H9 (cell line): ENCODE measurements at regions not wholly inside any gene's neighbourhood (a gene's known extent, or its start where the extent isn't known, plus 50 kb on each side); places are given as distances from the start of the nearest gene placed in this dataset.
"Not testable (repeated sequence)": the region's sequence is repeated elsewhere in the genome, so short reads cannot be mapped to it uniquely, and the experiment has no call there.

ENCODE experiments used
- DNase-seq: peaks from one replicate; pipeline ENCODE4 v3.0.0-alpha.2; 2017
- H2AFZ ChIP-seq: one replicate; pipeline ENCODE4 v1.6.1; 2013; ENCODE audit warnings: mild to moderate bottlenecking, low read length, control low read depth, moderate library complexity
- H2AK5ac ChIP-seq: 2 replicates; pipeline ENCODE4 v1.6.1; 2013; ENCODE audit warnings: low read length, control low read depth, mixed read lengths; ENCODE audit not compliant: insufficient read length
- H2BK120ac ChIP-seq: one replicate; pipeline ENCODE4 v1.6.1; 2013; ENCODE audit warnings: low read depth, mild to moderate bottlenecking, low read length, control low read depth, inconsistent platforms; ENCODE audit not compliant: poor library complexity, severe bottlenecking
- H2BK12ac ChIP-seq: 2 replicates; pipeline ENCODE4 v1.6.1; 2013; ENCODE audit warnings: low read length, control low read depth, mixed read lengths, low read depth; ENCODE audit not compliant: insufficient read length
- H2BK15ac ChIP-seq: 2 replicates; pipeline ENCODE4 v1.6.1; 2013; ENCODE audit warnings: low read depth, low read length, control low read depth
- H2BK20ac ChIP-seq: one replicate; pipeline ENCODE4 v1.6.1; 2013; ENCODE audit warnings: low read depth, mild to moderate bottlenecking, low read length, control low read depth, inconsistent platforms; ENCODE audit not compliant: poor library complexity, severe bottlenecking
- H2BK5ac ChIP-seq: 2 replicates; pipeline ENCODE4 v1.6.1; 2013; ENCODE audit warnings: low read length, control low read depth, mixed read lengths; ENCODE audit not compliant: insufficient read length
- H3K14ac ChIP-seq: 2 replicates; pipeline ENCODE4 v1.6.1; 2013; ENCODE audit warnings: low read length, control low read depth; ENCODE audit not compliant: insufficient read depth
- H3K18ac ChIP-seq: 2 replicates; pipeline ENCODE4 v1.6.1; 2013; ENCODE audit warnings: low read depth, mild to moderate bottlenecking, mixed read lengths, low read length, control low read depth; ENCODE audit not compliant: insufficient read length
- H3K23ac ChIP-seq: 2 replicates; pipeline ENCODE4 v1.6.1; 2013; ENCODE audit warnings: low read length, control low read depth, mixed read lengths, low read depth; ENCODE audit not compliant: insufficient read length
- H3K23me2 ChIP-seq: 2 replicates; pipeline ENCODE4 v1.6.1; 2013; ENCODE audit warnings: low read depth, mild to moderate bottlenecking, mixed read lengths, low read length, control low read depth; ENCODE audit not compliant: insufficient read length, poor library complexity, severe bottlenecking
- H3K27ac ChIP-seq: 2 replicates; pipeline ENCODE4 v1.5.1; 2013; ENCODE audit warnings: low read length, control low read depth, mixed read lengths, low read depth; ENCODE audit not compliant: insufficient read length
- H3K27me3 ChIP-seq: 2 replicates; pipeline ENCODE4 v1.6.1; 2013; ENCODE audit warnings: low read length, control low read depth, inconsistent platforms; ENCODE audit not compliant: insufficient read depth
- H3K4ac ChIP-seq: 2 replicates; pipeline ENCODE4 v1.6.1; 2013; ENCODE audit warnings: low read depth, mild to moderate bottlenecking, control low read depth, inconsistent platforms, low read length, moderate library complexity
- H3K4me1 ChIP-seq: 2 replicates; pipeline ENCODE4 v1.6.1; 2013; ENCODE audit warnings: low read length, control low read depth, inconsistent platforms; ENCODE audit not compliant: insufficient read depth
- H3K4me2 ChIP-seq: 2 replicates; pipeline ENCODE4 v1.6.1; 2013; ENCODE audit warnings: low read length, control low read depth, mixed read lengths; ENCODE audit not compliant: insufficient read length, insufficient read depth
- H3K56ac ChIP-seq: 2 replicates; pipeline ENCODE4 v1.6.1; 2013; ENCODE audit warnings: low read depth, mild to moderate bottlenecking, mixed read lengths, low read length, control low read depth; ENCODE audit not compliant: insufficient read length
- H3K79me1 ChIP-seq: 2 replicates; pipeline ENCODE4 v1.6.1; 2013; ENCODE audit warnings: low read depth, mild to moderate bottlenecking, moderate library complexity, low read length, control low read depth, inconsistent platforms; ENCODE audit not compliant: insufficient read depth, poor library complexity, severe bottlenecking
- H3K79me2 ChIP-seq: 2 replicates; pipeline ENCODE4 v1.6.1; 2013; ENCODE audit warnings: low read length, control low read depth, inconsistent platforms; ENCODE audit not compliant: insufficient read depth
- H3K9ac ChIP-seq: 2 replicates; pipeline ENCODE4 v1.6.1; 2013; ENCODE audit warnings: low read length, control low read depth, mixed read lengths; ENCODE audit not compliant: insufficient read length; ENCODE audit errors: extremely low read depth
- H3K9me3 ChIP-seq: one replicate; pipeline ENCODE4 v1.6.1; 2013; ENCODE audit warnings: low read depth, low read length, inconsistent platforms; ENCODE audit not compliant: control insufficient read depth
- H3T11ph ChIP-seq: one replicate; pipeline ENCODE4 v1.6.1; 2013; ENCODE audit warnings: mild to moderate bottlenecking, low read length, control low read depth, inconsistent platforms
- H4K20me1 ChIP-seq: one replicate; pipeline ENCODE4 v1.6.1; 2013; ENCODE audit not compliant: control insufficient read depth, insufficient read length, insufficient read depth
- H4K5ac ChIP-seq: 2 replicates; pipeline ENCODE4 v1.6.1; 2013; ENCODE audit warnings: low read depth, mild to moderate bottlenecking, mixed read lengths, low read length, control low read depth; ENCODE audit not compliant: insufficient read length
- H4K8ac ChIP-seq: replicated peaks from 2 replicates; pipeline ENCODE4 v1.6.1; 2013; ENCODE audit warnings: low read length, control low read depth, mixed read lengths, low read depth; ENCODE audit not compliant: insufficient read length
- H4K91ac ChIP-seq: 2 replicates; pipeline ENCODE4 v1.6.1; 2013; ENCODE audit warnings: low read depth, mild to moderate bottlenecking, moderate library complexity, mixed read lengths, low read length, control low read depth; ENCODE audit not compliant: insufficient read length
- H3K27ac Mint-ChIP-seq, 3 experiments: 2 replicates in 2 of 3; 3 replicates in 1 of 3; pipeline ENCODE4 v1.8.0; 2020 to 2021; ENCODE audit warnings: mixed read lengths in 3 of 3, mild to moderate bottlenecking in 1 of 3, moderate library complexity in 1 of 3
- H3K27me3 Mint-ChIP-seq: 2 replicates; pipeline ENCODE4 v1.8.0; 2021; ENCODE audit warnings: low read depth, mild to moderate bottlenecking, moderate library complexity, mixed read lengths
- H3K36me3 Mint-ChIP-seq, 3 experiments: 2 replicates in 2 of 3; 3 replicates in 1 of 3; pipeline ENCODE4 v1.8.0; 2020 to 2021; ENCODE audit warnings: low read depth in 3 of 3, mixed read lengths in 3 of 3; ENCODE audit not compliant: insufficient read depth in 1 of 3
- H3K4me1 Mint-ChIP-seq, 2 experiments: 2 replicates each; pipeline ENCODE4 v1.8.0; 2020; ENCODE audit warnings: mixed read lengths in 2 of 2
- H3K4me3 Mint-ChIP-seq, 2 experiments: 2 replicates in 1 of 2; 3 replicates in 1 of 2; pipeline ENCODE4 v1.8.0; 2020 to 2021; ENCODE audit warnings: mild to moderate bottlenecking in 2 of 2, mixed read lengths in 2 of 2, moderate library complexity in 1 of 2
- H3K9me3 Mint-ChIP-seq, 2 experiments: 2 replicates in 1 of 2; 3 replicates in 1 of 2; pipeline ENCODE4 v1.8.0; 2020; ENCODE audit warnings: mild to moderate bottlenecking in 2 of 2, mixed read lengths in 2 of 2, moderate library complexity in 1 of 2
- CTCF ChIP-seq: fragments of 200-600 bp; sonication (generic); conservative IDR thresholded peaks from 3 replicates; pipeline ENCODE4 v1.8.0; 2021; ENCODE audit warnings: antibody characterized with exemption, mild to moderate bottlenecking
- WGBS: extraction: QIAGEN DNeasy Blood & Tissue Kit; methylation state at CpG from one replicate; pipeline ENCODE4 v1.1.7; 2013; ENCODE audit warnings: missing lambda C conversion rate, low lambda C conversion rate, mixed read lengths; ENCODE audit not compliant: insufficient read length; ENCODE audit errors: extremely low coverage; 5-methylcytosine and 5-hydroxymethylcytosine counted together

GRCh38 chr16:17002565-17002964 lies 468.2 kb downstream of the XYLT1 start:
- Mint-ChIP-seq H3K27me3 (no peaks in the 10 kb centered on the region), H3K9me3 (peaks cover 10 to 15% of the 10 kb centered on the region in 2 experiments), H3K4me1 (no peaks in the 10 kb centered on the region), H3K36me3 (peaks cover 3 to 6% (median 6%) of the 10 kb centered on the region in 3 experiments; a peak in 5 of 7 replicates), H3K4me3 (no peak overlapping the region), H3K27ac (no peak overlapping the region)
- Histone ChIP-seq H4K8ac (no peak overlapping the region), H3K18ac (no peak overlapping the region), H3K9ac (no peak overlapping the region), H3K23ac (no peak overlapping the region), H3K14ac (no peak overlapping the region), H3K27ac (no peak overlapping the region), H3K27me3 (no peaks in the 10 kb centered on the region), H2AFZ (no peak overlapping the region), H3K9me3 (no peaks in the 10 kb centered on the region), H4K20me1 (no peaks in the 10 kb centered on the region), H2BK15ac (no peak overlapping the region), H3K4me2 (no peak overlapping the region), H2AK5ac (no peak overlapping the region), H3K4ac (no peak overlapping the region), H2BK5ac (no peak overlapping the region), H4K91ac (no peak overlapping the region), H3T11ph (no peak overlapping the region), H3K23me2 (no peaks in the 10 kb centered on the region), H2BK20ac (no peak overlapping the region), H4K5ac (no peak overlapping the region), H3K4me1 (no peaks in the 10 kb centered on the region), H2BK12ac (no peak overlapping the region), H3K79me2 (no peaks in the 10 kb centered on the region), H2BK120ac (no peak overlapping the region), H3K79me1 (no peaks in the 10 kb centered on the region), H3K56ac (no peak overlapping the region)
- TF ChIP-seq CTCF, result no peak
- no CpG with 5 or more reads among the region's 1 CpG for WGBS
- DNase-seq, result no peak

DNA sequence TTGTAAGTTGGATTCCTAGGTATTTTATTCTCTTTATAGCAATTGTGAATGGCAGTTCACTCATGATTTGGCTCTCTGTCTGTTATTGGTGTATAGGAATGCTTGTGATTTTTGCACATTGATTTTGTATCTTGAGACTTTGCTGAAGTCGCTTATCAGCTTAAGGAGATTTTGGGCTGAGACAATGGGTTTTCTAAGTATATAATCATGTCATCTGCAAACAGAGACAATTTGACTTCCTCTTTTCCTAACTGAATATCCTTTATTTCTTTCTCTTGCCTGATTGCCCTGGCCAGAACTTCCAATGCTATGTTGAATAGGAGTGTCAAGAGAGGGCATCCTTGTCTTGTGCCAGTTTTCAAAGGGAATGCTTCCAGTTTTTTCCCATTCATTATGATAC lies 464.8 kb downstream of the XYLT1 start:
- H3K9me3 ChIP-seq, H2AFZ ChIP-seq, DNase-seq, H2BK120ac ChIP-seq, H3K23me2 ChIP-seq, H3T11ph ChIP-seq, H4K5ac ChIP-seq, H3K23ac ChIP-seq, H2BK12ac ChIP-seq, H3K79me1 ChIP-seq, H4K20me1 ChIP-seq, H4K8ac ChIP-seq, H2AK5ac ChIP-seq, H3K4me2 ChIP-seq, H3K27me3 Mint-ChIP-seq, H3K27me3 ChIP-seq, H2BK15ac ChIP-seq, H3K27ac ChIP-seq, H3K4me1 Mint-ChIP-seq, H3K4me1 ChIP-seq, H3K4ac ChIP-seq, H4K91ac ChIP-seq, H3K9ac ChIP-seq, H3K27ac Mint-ChIP-seq, H3K14ac ChIP-seq, H3K56ac ChIP-seq, H3K79me2 ChIP-seq, H3K18ac ChIP-seq, H2BK5ac ChIP-seq, H3K4me3 Mint-ChIP-seq, H2BK20ac ChIP-seq: not testable (repeated sequence)
- Mint-ChIP-seq H3K9me3 (peaks cover 16 to 17% of the 10 kb centered on the region in 2 experiments), H3K36me3 (peaks cover 3 to 11% (median 6%) of the 10 kb centered on the region in 3 experiments; a peak in 6 of 7 replicates)
- no CpG with 5 or more reads among the region's 1 CpG for WGBS
